Tibial nerve (tissue), 4 donors: ENCODE measurements at regions not wholly inside any gene's neighbourhood (a gene's known extent, or its start where the extent isn't known, plus 50 kb on each side); places are given as distances from the start of the nearest gene placed in this dataset.

Experiments
- CTCF ChIP-seq, 5 experiments: fragments of 200-600 bp in 3 of 5; fragments of 450-650 bp in 2 of 5; sonication (generic) in 3 of 5; IDR thresholded peaks; one replicate each; pipeline ENCODE4 v1.5.1; 2016 to 2019; ENCODE audit warnings: antibody characterized with exemption in 5 of 5, mild to moderate bottlenecking in 3 of 5, moderate library complexity in 2 of 5
- EP300 ChIP-seq, 2 donors: sonication (generic); formaldehyde crosslinking; IDR thresholded peaks; one replicate each; pipeline ENCODE4 v1.6.1; 2017; ENCODE audit warnings: antibody characterized with exemption in 2 of 2, mild to moderate bottlenecking in 1 of 2
- POLR2A ChIP-seq, 2 donors: fragments of 450-650 bp; IDR thresholded peaks; one replicate each; pipeline ENCODE4 v1.6.1; 2017; ENCODE audit warnings: antibody characterized with exemption in 2 of 2, mild to moderate bottlenecking in 2 of 2, moderate library complexity in 2 of 2

GRCh38 chr5:3957658-3958057 lies 362.0 kb downstream of the IRX1 start:
- TF ChIP-seq CTCF (IDR thresholded peaks at IDR 0.05): no peak
- no peak for TF ChIP-seq POLR2A (IDR thresholded peaks at IDR 0.05)
- no peak for TF ChIP-seq EP300 (IDR thresholded peaks at IDR 0.05)
